ENCODE measurements at regions not wholly inside any gene's neighbourhood (a gene's known extent, or its start where the extent isn't known, plus 50 kb on each side); places are given as distances from the start of the nearest gene placed in this dataset.

GRCh38 chrX:114097427-114097826, 486.5 kb upstream of the HTR2C start:
- ChIA-PET POLR2A (no interaction called here), CTCF (no interaction called here)
- H3K36me3 ChIP-seq (ENCODE audit: control insufficient read depth in 2 of 2, insufficient read depth in 1 of 2, low read length in 2 of 2), result no peaks in the 10 kb centered on the region
- no peaks in the 10 kb centered on the region for H3K4me1 ChIP-seq (ENCODE audit: control insufficient read depth, insufficient read depth, low read length)
- H3K27ac ChIP-seq (ENCODE audit: extremely low read depth, low read depth, low read length), result no peak overlapping the region
- TF ChIP-seq ZBTB11 (tag by site-specific recombination; conservative IDR thresholded peaks at IDR 0.05; ENCODE audit: low read depth) (no peak), ZNF843 (tag by site-specific recombination; IDR thresholded peaks at IDR 0.05) (no peak)
- H3K9me3 ChIP-seq (ENCODE audit: control insufficient read depth, insufficient read depth, low read depth, low read length), result no peaks in the 10 kb centered on the region
- H3K4me3 ChIP-seq (ENCODE audit: low read depth, low read length), result no peak overlapping the region

DNA sequence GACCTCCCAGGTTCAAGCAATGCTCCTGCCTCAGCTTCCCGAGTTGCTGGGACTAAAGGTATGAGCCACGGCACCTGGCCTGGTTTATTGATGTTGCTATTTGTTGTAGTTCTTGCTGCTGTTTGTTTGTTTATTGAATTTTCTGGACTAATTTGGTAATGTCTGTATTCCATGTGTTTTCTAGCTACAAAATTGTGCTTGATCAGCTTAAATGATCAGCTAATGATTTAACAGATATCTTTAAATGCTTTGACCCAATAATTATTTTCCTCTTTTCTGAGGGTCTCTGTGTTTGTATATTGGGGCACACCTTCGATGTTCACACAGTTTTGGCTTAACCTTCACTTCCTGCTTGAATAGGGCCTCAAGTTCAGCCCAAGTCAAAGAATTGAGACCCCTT, 488.1 kb upstream of the HTR2C start:
- H3K4me1 ChIP-seq (ENCODE audit: control insufficient read depth, insufficient read depth, low read length), result no peaks in the 10 kb centered on the region
- TF ChIP-seq OSR2 (tag by site-specific recombination; IDR thresholded peaks at IDR 0.05) (no peak), CTCF (tag by site-specific recombination; IDR thresholded peaks at IDR 0.05) (no peak), ZNF701 (tag by site-specific recombination; IDR thresholded peaks at IDR 0.05) (no peak), YY1 (tag by site-specific recombination; IDR thresholded peaks at IDR 0.05) (no peak), ZNF423 (tag by site-specific recombination; IDR thresholded peaks at IDR 0.05) (no peak), ZNF707 (tag by site-specific recombination; IDR thresholded peaks at IDR 0.05) (no peak), ZNF600 (tag by site-specific recombination; IDR thresholded peaks at IDR 0.05) (no peak), ZNF211 (tag by site-specific recombination; IDR thresholded peaks at IDR 0.05; ENCODE audit: low read depth) (no peak), KLF7 (tag by site-specific recombination; IDR thresholded peaks at IDR 0.05; ENCODE audit: borderline replicate concordance) (no peak), HOXD13 (CRISPR knock-in tag; IDR thresholded peaks at IDR 0.05; ENCODE audit: borderline replicate concordance) (no peak), ZNF302 (tag by site-specific recombination; IDR thresholded peaks at IDR 0.05; ENCODE audit: low read depth) (no peak), ZNF362 (tag by site-specific recombination; IDR thresholded peaks at IDR 0.05) (no peak), ZNF391 (tag by site-specific recombination; IDR thresholded peaks at IDR 0.05; ENCODE audit: borderline replicate concordance, low read depth) (no peak), SP3 (tag by site-specific recombination; IDR thresholded peaks at IDR 0.05) (no peak), ZNF791 (tag by site-specific recombination; IDR thresholded peaks at IDR 0.05) (no peak), ZNF837 (tag by site-specific recombination; IDR thresholded peaks at IDR 0.05) (no peak)
- no peak overlapping the region for H3K4me3 ChIP-seq (ENCODE audit: low read depth, low read length)
- H3K27ac ChIP-seq (ENCODE audit: extremely low read depth, low read depth, low read length), result no peak overlapping the region
- ChIA-PET POLR2A (no interaction called here), CTCF (no interaction called here)
- no peaks in the 10 kb centered on the region for H3K9me3 ChIP-seq (ENCODE audit: control insufficient read depth, insufficient read depth, low read depth, low read length)
- H3K36me3 ChIP-seq (ENCODE audit: control insufficient read depth in 2 of 2, insufficient read depth in 1 of 2, low read length in 2 of 2), result no peaks in the 10 kb centered on the region

- POLR2A ChIA-PET, result no interaction called here
- Histone ChIP-seq H3K9me3 (ENCODE audit: control insufficient read depth, insufficient read depth, low read depth, low read length) (no peaks in the 10 kb centered on the region), H3K4me1 (ENCODE audit: control insufficient read depth, insufficient read depth, low read length) (no peaks in the 10 kb centered on the region), H3K27ac (ENCODE audit: extremely low read depth, low read depth, low read length) (no peak overlapping the region), H3K36me3 (ENCODE audit: control insufficient read depth in 2 of 2, insufficient read depth in 1 of 2, low read length in 2 of 2) (no peaks in the 10 kb centered on the region), H3K4me3 (ENCODE audit: low read depth, low read length) (no peak overlapping the region)
- CTCF ChIA-PET, result no interaction called here
- TF ChIP-seq GFI1B (tag by site-specific recombination; IDR thresholded peaks at IDR 0.05) (no peak), SETDB1 (IDR thresholded peaks at IDR 0.05; ENCODE audit: insufficient read length, low read length) (no peak), ZNF221 (tag by site-specific recombination; IDR thresholded peaks at IDR 0.05; ENCODE audit: borderline replicate concordance) (no peak), KLF9 (tag by site-specific recombination; IDR thresholded peaks at IDR 0.05; ENCODE audit: low read depth) (no peak), ZNF660 (tag by site-specific recombination; IDR thresholded peaks at IDR 0.05) (no peak), ZNF148 (tag by site-specific recombination; IDR thresholded peaks at IDR 0.05; ENCODE audit: borderline replicate concordance) (no peak), ZNF223 (tag by site-specific recombination; IDR thresholded peaks at IDR 0.05) (no peak)
Measured at GRCh38 chrX:114087543-114087942, 496.3 kb upstream of the HTR2C start.

All from HEK293 (cell line).